ENCODE measurements at regions not wholly inside any gene's neighbourhood (a gene's known extent, or its start where the extent isn't known, plus 50 kb on each side); places are given as distances from the start of the nearest gene placed in this dataset.

DNA sequence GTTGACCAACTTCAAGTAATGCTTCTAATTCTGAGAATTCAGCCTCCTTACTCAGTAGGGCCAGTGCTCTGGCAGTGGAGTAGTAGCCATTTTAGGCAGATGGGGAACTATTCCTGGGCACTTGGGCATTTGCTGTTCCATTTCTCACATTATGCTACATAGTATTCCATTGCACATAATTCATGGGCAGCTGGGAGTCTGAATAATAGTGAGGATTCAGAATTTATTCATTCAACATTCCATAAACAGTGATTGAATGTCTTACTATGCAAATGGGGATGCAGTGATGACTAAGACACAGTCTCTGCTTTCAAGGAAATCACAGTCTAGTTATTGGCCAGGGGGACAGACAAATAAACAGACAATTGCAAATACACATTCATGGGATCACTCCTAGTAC, 301.0 kb upstream of the KCNN2 start:
- no peaks in the 10 kb centered on the region for H3K4me1 ChIP-seq (ENCODE audit: control insufficient read depth, insufficient read depth, low read length, unreplicated experiment)

GRCh38 chr5:114062932-114063867, 298.7 kb upstream of the KCNN2 start:
- Histone ChIP-seq H2AFZ (ENCODE audit: low read length, unreplicated experiment) (no peak overlapping the region), H3K27me3 (ENCODE audit: insufficient read depth, low read length) (peaks cover 2% of the 10 kb centered on the region), H3K4me1 (ENCODE audit: control insufficient read depth, insufficient read depth, low read length, unreplicated experiment) (no peaks in the 10 kb centered on the region), H3K27ac (ENCODE audit: low read depth, low read length) (no peak overlapping the region), H3K4me3 (ENCODE audit: low read depth, low read length) (no peak overlapping the region), H3K36me3 (ENCODE audit: insufficient read depth, low read length) (no peaks in the 10 kb centered on the region), H3K79me2 (ENCODE audit: control insufficient read depth, insufficient read depth, low read length, unreplicated experiment) (no peaks in the 10 kb centered on the region)

More for the DNA sequence above, 301.0 kb upstream of the KCNN2 start:
- H3K4me3 ChIP-seq (ENCODE audit: low read depth, low read length) = no peak overlapping the region
- H3K27me3 ChIP-seq (ENCODE audit: insufficient read depth, low read length) = peaks cover 24% of the 10 kb centered on the region
- no peaks in the 10 kb centered on the region for H3K79me2 ChIP-seq (ENCODE audit: control insufficient read depth, insufficient read depth, low read length, unreplicated experiment)
- no peak overlapping the region for H2AFZ ChIP-seq (ENCODE audit: low read length, unreplicated experiment)
- no peaks in the 10 kb centered on the region for H3K36me3 ChIP-seq (ENCODE audit: insufficient read depth, low read length)
- no peak overlapping the region for H3K27ac ChIP-seq (ENCODE audit: low read depth, low read length)

DNA sequence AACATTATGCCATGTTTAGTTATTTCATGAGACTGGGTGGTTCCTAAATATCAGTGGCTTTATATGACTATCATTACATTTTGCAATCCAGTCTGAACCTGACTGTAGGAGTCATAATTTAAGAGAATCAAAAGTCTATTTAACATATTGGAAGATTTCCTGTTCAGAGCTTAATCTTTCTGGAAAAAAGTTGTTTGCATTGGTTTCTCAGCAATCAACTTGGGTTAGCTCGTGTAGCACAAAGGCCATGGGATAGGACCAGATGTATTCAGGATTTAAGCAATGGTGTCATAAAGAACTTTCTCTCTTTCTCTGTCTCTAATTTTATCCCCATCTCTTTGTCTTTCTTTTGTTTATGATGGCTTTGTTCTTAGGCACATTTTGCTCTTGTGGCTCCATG, 296.0 kb upstream of the KCNN2 start:
- Histone ChIP-seq H3K27me3 (ENCODE audit: insufficient read depth, low read length) (peaks cover 3% of the 10 kb centered on the region; the same call in 1 of the 2 replicates), H3K79me2 (ENCODE audit: control insufficient read depth, insufficient read depth, low read length, unreplicated experiment) (no peaks in the 10 kb centered on the region), H3K4me1 (ENCODE audit: control insufficient read depth, insufficient read depth, low read length, unreplicated experiment) (no peaks in the 10 kb centered on the region), H2AFZ (ENCODE audit: low read length, unreplicated experiment) (no peak overlapping the region), H3K27ac (ENCODE audit: low read depth, low read length) (no peak overlapping the region), H3K4me3 (ENCODE audit: low read depth, low read length) (no peak overlapping the region), H3K36me3 (ENCODE audit: insufficient read depth, low read length) (no peaks in the 10 kb centered on the region)

GRCh38 chr5:114070093-114070722, 291.7 kb upstream of the KCNN2 start:
- no peak overlapping the region for H3K4me3 ChIP-seq (ENCODE audit: low read depth, low read length)

GRCh38 chr5:114089259-114089658, 272.6 kb upstream of the KCNN2 start:
- Histone ChIP-seq H2AFZ (ENCODE audit: low read length, unreplicated experiment) (no peak overlapping the region), H3K4me1 (ENCODE audit: control insufficient read depth, insufficient read depth, low read length, unreplicated experiment) (no peaks in the 10 kb centered on the region), H3K27ac (ENCODE audit: low read depth, low read length) (no peak overlapping the region), H3K79me2 (ENCODE audit: control insufficient read depth, insufficient read depth, low read length, unreplicated experiment) (no peaks in the 10 kb centered on the region), H3K4me3 (ENCODE audit: low read depth, low read length) (no peak overlapping the region), H3K27me3 (ENCODE audit: insufficient read depth, low read length) (no peaks in the 10 kb centered on the region), H3K36me3 (ENCODE audit: insufficient read depth, low read length) (no peaks in the 10 kb centered on the region)

More at GRCh38 chr5:114070093-114070722, 291.7 kb upstream of the KCNN2 start:
- Histone ChIP-seq H3K36me3 (ENCODE audit: insufficient read depth, low read length) (no peaks in the 10 kb centered on the region), H3K27ac (ENCODE audit: low read depth, low read length) (no peak overlapping the region), H3K27me3 (ENCODE audit: insufficient read depth, low read length) (peaks cover 7% of the 10 kb centered on the region; the same call in 1 of the 2 replicates), H3K79me2 (ENCODE audit: control insufficient read depth, insufficient read depth, low read length, unreplicated experiment) (no peaks in the 10 kb centered on the region), H2AFZ (ENCODE audit: low read length, unreplicated experiment) (no peak overlapping the region), H3K4me1 (ENCODE audit: control insufficient read depth, insufficient read depth, low read length, unreplicated experiment) (no peaks in the 10 kb centered on the region)

DNA sequence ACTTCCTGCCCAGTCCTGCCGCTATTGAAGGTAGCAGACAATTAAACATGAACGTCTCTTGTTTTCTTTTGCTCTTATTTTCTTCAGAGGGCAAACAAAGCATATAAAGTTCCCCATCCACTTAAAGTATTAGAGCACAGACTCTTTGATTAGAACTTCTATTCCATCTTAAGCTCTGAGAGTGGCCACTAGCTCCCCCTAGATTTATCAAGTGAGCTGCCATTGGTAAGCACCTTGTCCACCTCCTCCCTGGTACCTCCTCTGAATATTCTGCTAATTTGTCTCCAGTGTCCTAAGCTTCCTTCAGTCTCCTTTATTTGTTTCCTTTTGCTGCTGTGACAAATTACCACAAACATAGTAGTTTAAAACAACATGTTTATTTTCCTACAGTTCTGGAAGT, 264.3 kb upstream of the KCNN2 start:
- H3K4me3 ChIP-seq (ENCODE audit: low read depth, low read length) = no peak overlapping the region
- no peaks in the 10 kb centered on the region for H3K4me1 ChIP-seq (ENCODE audit: control insufficient read depth, insufficient read depth, low read length, unreplicated experiment)
- no peak overlapping the region for H2AFZ ChIP-seq (ENCODE audit: low read length, unreplicated experiment)
- H3K36me3 ChIP-seq (ENCODE audit: insufficient read depth, low read length) = no peaks in the 10 kb centered on the region
- H3K79me2 ChIP-seq (ENCODE audit: control insufficient read depth, insufficient read depth, low read length, unreplicated experiment) = no peaks in the 10 kb centered on the region
- H3K27me3 ChIP-seq (ENCODE audit: insufficient read depth, low read length) = no peaks in the 10 kb centered on the region; the same call in 1 of the 2 replicates
- H3K27ac ChIP-seq (ENCODE audit: low read depth, low read length) = no peak overlapping the region

DNA sequence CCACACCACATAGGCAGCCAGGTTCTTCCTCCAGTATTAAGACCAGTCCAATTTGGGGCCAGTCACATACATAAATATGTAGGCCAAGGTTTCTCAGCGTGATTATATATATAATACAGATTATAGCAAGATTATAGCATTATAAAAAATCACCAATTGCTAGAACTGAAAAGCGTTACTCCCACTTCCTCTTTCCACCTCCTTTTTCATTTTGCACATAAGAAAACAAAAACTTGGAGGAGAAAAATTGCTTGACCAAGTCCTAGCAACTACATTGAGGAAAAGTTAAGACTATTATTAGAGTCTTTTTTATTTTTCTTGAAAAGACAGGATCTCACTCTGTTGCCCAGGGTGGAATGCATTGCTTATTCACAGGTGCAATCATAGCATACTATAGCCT, 262.7 kb upstream of the KCNN2 start:
- Histone ChIP-seq H2AFZ (ENCODE audit: low read length, unreplicated experiment) (no peak overlapping the region), H3K27ac (ENCODE audit: low read depth, low read length) (no peak overlapping the region), H3K4me1 (ENCODE audit: control insufficient read depth, insufficient read depth, low read length, unreplicated experiment) (no peaks in the 10 kb centered on the region), H3K79me2 (ENCODE audit: control insufficient read depth, insufficient read depth, low read length, unreplicated experiment) (no peaks in the 10 kb centered on the region), H3K4me3 (ENCODE audit: low read depth, low read length) (no peak overlapping the region), H3K36me3 (ENCODE audit: insufficient read depth, low read length) (no peaks in the 10 kb centered on the region), H3K27me3 (ENCODE audit: insufficient read depth, low read length) (no peaks in the 10 kb centered on the region; the same call in 1 of the 2 replicates)

DNA sequence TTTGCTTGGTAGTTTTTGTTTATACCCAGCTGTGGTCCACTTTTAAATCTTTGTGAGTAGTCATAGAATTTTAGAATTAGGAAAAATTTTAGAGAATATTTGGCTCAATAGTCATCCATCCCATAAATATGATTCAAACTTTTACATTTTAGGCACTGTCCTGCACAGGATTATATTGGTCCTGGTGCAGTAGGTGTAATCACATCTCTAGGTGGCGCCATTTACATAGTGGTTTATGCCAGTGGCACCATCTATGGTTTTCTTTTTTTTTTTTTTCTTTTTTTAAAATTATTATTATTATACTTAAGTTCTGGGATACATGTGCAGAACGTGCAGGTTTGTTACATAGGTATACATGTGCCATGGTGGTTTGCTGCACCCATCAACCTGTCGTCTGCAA, 260.7 kb upstream of the KCNN2 start:
- no peak overlapping the region for H3K27ac ChIP-seq (ENCODE audit: low read depth, low read length)
- H3K4me3 ChIP-seq (ENCODE audit: low read depth, low read length) = no peak overlapping the region
- H2AFZ ChIP-seq (ENCODE audit: low read length, unreplicated experiment) = no peak overlapping the region
- no peaks in the 10 kb centered on the region for H3K4me1 ChIP-seq (ENCODE audit: control insufficient read depth, insufficient read depth, low read length, unreplicated experiment)
- H3K36me3 ChIP-seq (ENCODE audit: insufficient read depth, low read length) = no peaks in the 10 kb centered on the region
- peaks cover 6% of the 10 kb centered on the region; the same call in 1 of the 2 replicates for H3K27me3 ChIP-seq (ENCODE audit: insufficient read depth, low read length)
- H3K79me2 ChIP-seq (ENCODE audit: control insufficient read depth, insufficient read depth, low read length, unreplicated experiment) = no peaks in the 10 kb centered on the region

DNA sequence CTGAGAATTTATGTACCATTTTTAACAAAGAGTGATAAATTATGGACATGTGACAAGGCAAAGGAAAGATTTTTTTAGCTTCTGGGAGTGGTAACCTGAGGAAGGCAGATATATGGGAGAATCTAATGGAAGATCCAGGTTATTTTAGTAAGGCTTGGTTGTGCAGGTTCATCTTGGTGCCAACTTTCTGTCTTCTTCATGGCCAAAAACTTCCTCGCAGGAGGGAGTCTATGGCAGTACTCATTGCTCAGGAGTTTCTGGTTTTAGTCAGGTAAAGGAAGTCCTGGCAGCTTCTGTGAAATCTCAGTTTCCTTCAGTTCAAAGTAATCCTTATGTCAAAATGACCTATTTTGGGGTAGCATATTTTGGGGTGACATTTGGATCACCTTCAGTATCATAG, 248.3 kb upstream of the KCNN2 start:
- no peak overlapping the region for H3K4me3 ChIP-seq (ENCODE audit: low read depth, low read length)
- H3K79me2 ChIP-seq (ENCODE audit: control insufficient read depth, insufficient read depth, low read length, unreplicated experiment) = no peaks in the 10 kb centered on the region
- H3K36me3 ChIP-seq (ENCODE audit: insufficient read depth, low read length) = no peaks in the 10 kb centered on the region
- H2AFZ ChIP-seq (ENCODE audit: low read length, unreplicated experiment) = no peak overlapping the region
- H3K4me1 ChIP-seq (ENCODE audit: control insufficient read depth, insufficient read depth, low read length, unreplicated experiment) = no peaks in the 10 kb centered on the region
- H3K27ac ChIP-seq (ENCODE audit: low read depth, low read length) = no peak overlapping the region
- peaks cover 4% of the 10 kb centered on the region; the same call in 1 of the 2 replicates for H3K27me3 ChIP-seq (ENCODE audit: insufficient read depth, low read length)

GRCh38 chr5:114116981-114117380, 244.9 kb upstream of the KCNN2 start:
- H3K27me3 ChIP-seq (ENCODE audit: insufficient read depth, low read length) = peaks cover 4% of the 10 kb centered on the region; the same call in 1 of the 2 replicates
- no peaks in the 10 kb centered on the region for H3K79me2 ChIP-seq (ENCODE audit: control insufficient read depth, insufficient read depth, low read length, unreplicated experiment)
- H3K36me3 ChIP-seq (ENCODE audit: insufficient read depth, low read length) = no peaks in the 10 kb centered on the region
- no peak overlapping the region for H2AFZ ChIP-seq (ENCODE audit: low read length, unreplicated experiment)
- H3K4me1 ChIP-seq (ENCODE audit: control insufficient read depth, insufficient read depth, low read length, unreplicated experiment) = no peaks in the 10 kb centered on the region
- H3K4me3 ChIP-seq (ENCODE audit: low read depth, low read length) = no peak overlapping the region
- no peak overlapping the region for H3K27ac ChIP-seq (ENCODE audit: low read depth, low read length)
